ENCODE measurements at regions not wholly inside any gene's neighbourhood (a gene's known extent, or its start where the extent isn't known, plus 50 kb on each side); places are given as distances from the start of the nearest gene placed in this dataset.

GRCh38 chr5:130321931-130322330 is 417.7 kb downstream of the CHSY3 start:
- TF ChIP-seq TCF7L2 (IDR thresholded peaks at IDR 0.05; ENCODE audit: borderline replicate concordance, extremely low read depth, insufficient read depth, insufficient read length) (no peak), CTCF (IDR thresholded peaks at IDR 0.05 in 2 of 3, conservative IDR thresholded peaks at IDR 0.05 in 1 of 3; ENCODE audit: borderline replicate concordance in 1 of 3, insufficient read depth in 1 of 3, low read depth in 2 of 3, low read length in 2 of 3) (no peak), EZH2 (IDR thresholded peaks at IDR 0.05) (no peak), SIN3A (IDR thresholded peaks at IDR 0.05; ENCODE audit: low read depth) (no peak), EGR1 (IDR thresholded peaks at IDR 0.05; ENCODE audit: low read depth) (no peak), POLR2A (IDR thresholded peaks at IDR 0.05; ENCODE audit: borderline replicate concordance, extremely low read depth, insufficient read depth, insufficient read length) (no peak), SRF (IDR thresholded peaks at IDR 0.05; ENCODE audit: low read depth) (no peak)

Data from HCT116 (cell line).